RWPE2 (cell line): ENCODE measurements at regions not wholly inside any gene's neighbourhood (a gene's known extent, or its start where the extent isn't known, plus 50 kb on each side); places are given as distances from the start of the nearest gene placed in this dataset.

Experiments
- ATAC-seq: fragments of 200-7000 bp; cut with Tn5 transposase; 3 replicates; pipeline ENCODE4 v1.9.1; 2021; ENCODE audit warnings: low read depth
- DNase-seq: peaks from one replicate; pipeline ENCODE4 v3.0.0-alpha.2; 2020; ENCODE audit warnings: low spot score
- H3K27ac ChIP-seq: fragments of 450-650 bp; 2 replicates; pipeline ENCODE4 v1.5.1; 2017; ENCODE audit warnings: mild to moderate bottlenecking; ENCODE audit not compliant: poor library complexity, severe bottlenecking
- H3K27me3 ChIP-seq: fragments of 250-450 bp; sonication (Bioruptor Pico); 2 replicates; pipeline ENCODE4 v1.5.1; 2021; ENCODE audit warnings: mild to moderate bottlenecking, moderate library complexity; ENCODE audit not compliant: insufficient read depth, poor library complexity, severe bottlenecking
- H3K36me3 ChIP-seq: fragments of 250-450 bp; sonication (Bioruptor Pico); 2 replicates; pipeline ENCODE4 v1.5.1; 2020; ENCODE audit warnings: low read depth, mild to moderate bottlenecking, moderate library complexity
- H3K4me1 ChIP-seq: fragments of 250-450 bp; sonication (Bioruptor Pico); 2 replicates; pipeline ENCODE4 v1.5.1; 2021; ENCODE audit warnings: mild to moderate bottlenecking, moderate library complexity; ENCODE audit not compliant: insufficient read depth, poor library complexity, severe bottlenecking
- H3K4me3 ChIP-seq: fragments of 250-450 bp; sonication (Bioruptor Pico); 2 replicates; pipeline ENCODE4 v1.5.1; 2021; ENCODE audit warnings: mild to moderate bottlenecking, moderate library complexity; ENCODE audit not compliant: severe bottlenecking
- H3K9me3 ChIP-seq: fragments of 250-450 bp; sonication (Bioruptor Pico); 2 replicates; pipeline ENCODE4 v1.5.1; 2021; ENCODE audit warnings: mild to moderate bottlenecking, moderate library complexity; ENCODE audit not compliant: severe bottlenecking
- CTCF ChIP-seq: fragments of 450-650 bp; IDR thresholded peaks from one replicate; pipeline ENCODE4 v1.5.1; 2017; ENCODE audit warnings: mild to moderate bottlenecking, moderate library complexity; ENCODE audit not compliant: poor library complexity, severe bottlenecking

- H3K4me3 ChIP-seq: no peak overlapping the region
- H3K27me3 ChIP-seq: peaks cover 53% of the 10 kb centered on the region
- H3K36me3 ChIP-seq: no peaks in the 10 kb centered on the region
- no peak overlapping the region for H3K27ac ChIP-seq
- H3K9me3 ChIP-seq: no peaks in the 10 kb centered on the region
- ATAC-seq (no peak), DNase-seq (no peak)
- no peak for TF ChIP-seq CTCF
- H3K4me1 ChIP-seq: no peaks in the 10 kb centered on the region
Measured at GRCh38 chr6:168145747-168146596, 67.0 kb upstream of the FRMD1 start.

GRCh38 chr6:168139121-168139520, 60.1 kb upstream of the FRMD1 start:
- ATAC-seq: no peak
- no peaks in the 10 kb centered on the region for H3K36me3 ChIP-seq
- no peak for TF ChIP-seq CTCF

GRCh38 chr6:168138436-168138835, 59.4 kb upstream of the FRMD1 start:
- no peak overlapping the region for H3K27ac ChIP-seq
- H3K9me3 ChIP-seq: no peaks in the 10 kb centered on the region
- TF ChIP-seq CTCF: no peak
- H3K4me1 ChIP-seq: no peaks in the 10 kb centered on the region
- no peak overlapping the region for H3K4me3 ChIP-seq
- DNase-seq: no peak
- H3K27me3 ChIP-seq: peaks cover 27% of the 10 kb centered on the region
- ATAC-seq: no peak
- H3K36me3 ChIP-seq: no peaks in the 10 kb centered on the region

More at GRCh38 chr6:168139121-168139520, 60.1 kb upstream of the FRMD1 start:
- Histone ChIP-seq H3K27me3 (peaks cover 33% of the 10 kb centered on the region), H3K9me3 (no peaks in the 10 kb centered on the region), H3K4me3 (no peak overlapping the region), H3K27ac (no peak overlapping the region), H3K4me1 (no peaks in the 10 kb centered on the region)
- DNase-seq: no peak

GRCh38 chr6:168137024-168137423, 58.0 kb upstream of the FRMD1 start:
- no peak overlapping the region for H3K27ac ChIP-seq
- ATAC-seq (no peak), DNase-seq (no peak)
- H3K36me3 ChIP-seq: no peaks in the 10 kb centered on the region
- no peak overlapping the region for H3K4me3 ChIP-seq
- peaks cover 20% of the 10 kb centered on the region for H3K27me3 ChIP-seq
- no peak for TF ChIP-seq CTCF
- no peaks in the 10 kb centered on the region for H3K9me3 ChIP-seq
- H3K4me1 ChIP-seq: no peaks in the 10 kb centered on the region

GRCh38 chr6:168136622-168137021, 57.6 kb upstream of the FRMD1 start:
- Histone ChIP-seq H3K4me1 (no peaks in the 10 kb centered on the region), H3K9me3 (no peaks in the 10 kb centered on the region), H3K36me3 (no peaks in the 10 kb centered on the region), H3K27me3 (peaks cover 17% of the 10 kb centered on the region), H3K4me3 (no peak overlapping the region), H3K27ac (no peak overlapping the region)
- TF ChIP-seq CTCF: no peak
- DNase-seq (no peak), ATAC-seq (no peak)
